C4-2B (cell line): ENCODE measurements at regions not wholly inside any gene's neighbourhood (a gene's known extent, or its start where the extent isn't known, plus 50 kb on each side); places are given as distances from the start of the nearest gene placed in this dataset.

ENCODE experiments used
- CTCF ChIP-seq: fragments of 450-650 bp; conservative IDR thresholded peaks from 2 replicates; pipeline ENCODE4 v1.5.1; 2017; ENCODE audit warnings: mild to moderate bottlenecking
- ZFX ChIP-seq: fragments of 450-650 bp; IDR thresholded peaks from 2 replicates; pipeline ENCODE4 v1.6.1; 2017

GRCh38 chr18:41754332-41754731 is 200.7 kb upstream of the PIK3C3 start:
- TF ChIP-seq CTCF (no peak), ZFX (no peak)
